ENCODE measurements at regions not wholly inside any gene's neighbourhood (a gene's known extent, or its start where the extent isn't known, plus 50 kb on each side); places are given as distances from the start of the nearest gene placed in this dataset.
"Not testable (repeated sequence)": the region's sequence is repeated elsewhere in the genome, so short reads cannot be mapped to it uniquely, and the experiment has no call there.

DNA sequence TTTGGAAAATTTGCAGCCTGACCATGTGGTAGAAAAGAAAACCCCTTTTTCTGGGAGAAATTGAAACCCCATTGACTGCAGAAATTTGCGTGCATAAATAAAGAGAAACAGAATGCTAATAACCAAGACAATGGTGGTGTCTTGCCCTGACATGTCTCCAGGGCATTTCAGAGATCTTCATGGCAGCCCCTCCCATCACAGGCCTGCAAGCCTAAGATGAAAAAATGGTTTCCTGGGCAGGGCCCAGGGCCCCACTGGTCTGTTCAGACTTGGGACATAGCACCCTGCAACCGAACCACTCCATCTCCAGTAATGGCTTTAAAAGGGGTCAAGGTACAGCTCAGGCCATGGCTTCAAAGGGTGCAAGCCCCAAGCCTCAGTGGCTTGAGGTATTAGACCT, 71.6 kb upstream of the SGIP1 start:
- no peak for DNase-seq

DNA sequence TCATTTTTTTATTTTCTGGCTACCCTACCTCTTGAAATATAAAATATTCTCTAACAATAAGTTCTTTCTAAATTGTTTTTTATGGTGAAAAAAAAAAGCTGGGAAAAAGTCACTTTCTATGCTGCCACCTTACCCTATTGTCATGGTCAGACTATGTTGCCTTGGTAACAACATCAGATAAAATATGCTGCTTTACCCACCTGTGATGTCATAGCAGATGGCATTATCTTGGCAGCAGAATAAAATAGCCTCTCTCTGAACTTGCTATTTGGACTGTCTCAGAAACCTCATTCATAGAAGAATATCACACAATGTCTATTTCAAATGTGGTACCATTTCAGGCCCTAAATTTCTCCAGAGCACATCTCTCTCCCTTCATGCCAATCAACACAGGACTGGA, 69.6 kb upstream of the SGIP1 start:
- DNase-seq = no peak

DNA sequence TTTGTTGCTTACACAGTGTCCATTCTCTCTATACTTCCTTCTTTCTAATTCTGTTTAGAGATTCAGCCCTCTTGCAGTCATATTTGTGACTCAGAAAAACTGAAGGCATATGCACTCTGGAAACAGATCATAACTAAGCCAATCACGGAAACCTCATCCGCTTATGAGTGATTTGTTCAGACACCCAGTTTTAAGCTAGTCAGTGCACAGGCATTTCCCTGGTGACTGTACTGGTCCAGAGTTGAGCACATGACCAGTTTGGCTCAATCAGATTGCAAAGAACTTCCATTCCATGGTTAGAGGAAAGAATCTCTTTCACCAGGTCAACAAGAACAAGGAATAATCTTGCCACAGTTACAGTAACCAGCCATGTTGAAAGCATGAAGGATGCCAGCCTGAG, 69.2 kb upstream of the SGIP1 start:
- DNase-seq = no peak

DNA sequence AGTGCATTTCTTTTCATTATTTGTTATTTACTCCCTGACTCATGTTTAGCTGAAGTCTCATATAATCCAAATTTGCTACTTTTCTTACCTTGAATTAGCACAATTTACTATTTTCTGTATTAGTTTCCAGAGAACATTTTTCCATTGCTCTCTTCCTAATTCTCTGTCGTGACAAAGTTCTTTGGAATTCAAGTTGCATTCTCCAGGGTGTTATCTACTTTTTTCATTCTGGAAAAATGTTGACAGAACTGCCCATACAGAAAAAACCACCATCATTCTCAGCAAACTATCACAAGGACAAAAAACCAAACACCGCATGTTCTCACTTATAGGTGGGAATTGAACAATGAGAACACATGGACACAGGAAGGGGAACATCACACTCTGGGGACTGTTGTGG, 67.3 kb upstream of the SGIP1 start:
- not testable (repeated sequence) for DNase-seq

DNA sequence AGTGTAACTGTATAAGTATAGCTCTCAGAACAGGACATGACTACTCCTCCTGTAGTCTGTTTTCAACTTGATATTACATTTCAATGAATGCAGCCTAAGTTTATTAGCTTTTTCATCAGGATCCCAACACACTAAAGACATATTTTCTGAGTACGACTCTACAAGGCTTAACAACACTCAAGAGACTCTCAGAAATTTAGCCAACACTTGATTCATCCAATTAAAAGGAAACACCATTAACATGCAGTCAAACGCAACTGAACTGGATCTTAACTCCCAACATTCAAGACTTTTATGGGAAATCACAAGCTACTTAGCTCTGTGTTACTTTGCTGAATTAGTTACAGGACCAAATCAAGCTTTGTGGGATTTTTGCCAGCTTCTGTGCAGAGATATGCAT, 65.2 kb upstream of the SGIP1 start:
- DNase-seq = no peak

DNA sequence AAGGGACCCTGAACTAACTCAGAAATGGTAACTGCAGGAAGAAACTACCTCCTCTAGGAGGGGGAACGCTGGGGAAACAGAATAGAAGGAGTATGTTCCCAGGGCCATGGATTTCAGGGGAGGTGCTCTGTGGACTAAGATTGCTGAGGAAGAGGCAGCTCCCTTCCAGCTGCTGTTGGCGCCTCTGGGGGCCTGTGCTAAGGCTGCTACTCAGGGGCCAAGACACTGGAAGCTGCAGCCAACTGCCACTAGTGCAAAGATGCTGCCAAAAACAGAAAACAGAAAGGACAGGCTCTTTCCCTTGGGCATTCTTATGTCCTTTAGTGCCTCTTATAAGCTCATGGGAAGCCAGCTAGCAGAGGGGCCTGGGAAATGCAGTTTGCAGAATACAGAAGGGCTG, 58.0 kb upstream of the SGIP1 start:
- DNase-seq = no peak

DNA sequence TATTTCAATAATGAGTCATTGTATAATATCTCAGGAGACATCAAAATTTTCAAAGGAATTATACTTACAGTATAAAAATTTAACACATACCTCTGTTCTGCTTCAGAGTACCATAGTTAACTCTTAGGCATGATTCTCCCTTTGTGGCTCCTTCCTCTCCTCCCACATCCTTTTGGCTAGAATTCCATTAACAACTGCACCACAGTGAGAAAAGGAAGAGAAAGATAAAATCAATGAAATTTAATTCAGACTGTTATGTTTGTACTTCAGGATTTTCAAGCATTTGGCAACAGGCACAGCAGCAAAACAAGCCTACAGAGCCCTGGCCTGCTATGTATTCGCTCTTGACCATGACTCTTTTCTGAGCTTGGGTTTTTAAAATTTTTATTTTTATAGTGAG, 57.2 kb upstream of the SGIP1 start:
- DNase-seq = no peak

DNA sequence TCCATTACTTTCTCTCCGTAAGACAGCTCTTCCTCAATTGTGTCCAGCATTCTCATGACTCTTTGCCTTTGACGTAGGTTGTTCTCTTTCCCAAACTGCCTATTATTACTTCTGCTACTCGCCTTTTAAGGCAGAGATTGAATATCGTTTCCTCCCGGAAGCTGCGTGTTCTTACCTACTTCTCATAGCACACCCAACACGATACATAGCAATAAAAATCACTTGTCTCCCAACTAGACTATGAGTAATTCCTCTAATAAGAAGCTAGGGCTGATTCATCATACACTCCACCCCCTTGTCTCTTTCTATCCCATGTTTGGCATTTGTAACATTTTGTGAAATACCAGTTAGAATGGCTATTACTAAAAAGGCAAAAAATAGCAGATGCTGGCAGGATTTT, 55.8 kb upstream of the SGIP1 start:
- no peak for DNase-seq

DNA sequence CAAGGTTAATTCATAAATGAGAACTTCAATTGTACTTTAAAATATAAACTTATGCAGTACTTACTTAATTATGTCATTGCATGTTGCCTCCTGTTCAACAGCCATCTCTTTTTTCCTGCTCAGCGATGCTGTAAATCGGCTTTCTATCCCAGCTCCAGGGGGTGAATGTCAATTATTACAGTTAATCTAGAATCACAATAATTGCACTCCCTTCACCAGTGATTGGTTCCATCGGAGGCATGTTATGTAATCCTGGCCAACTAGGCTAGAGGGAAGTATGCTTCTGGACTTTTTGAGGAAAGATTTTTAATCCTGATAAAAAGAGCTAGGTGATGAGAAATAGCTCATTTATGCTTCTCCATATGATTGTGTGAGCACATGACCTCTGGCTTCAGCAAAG, 53.8 kb upstream of the SGIP1 start:
- DNase-seq = no peak

DNA sequence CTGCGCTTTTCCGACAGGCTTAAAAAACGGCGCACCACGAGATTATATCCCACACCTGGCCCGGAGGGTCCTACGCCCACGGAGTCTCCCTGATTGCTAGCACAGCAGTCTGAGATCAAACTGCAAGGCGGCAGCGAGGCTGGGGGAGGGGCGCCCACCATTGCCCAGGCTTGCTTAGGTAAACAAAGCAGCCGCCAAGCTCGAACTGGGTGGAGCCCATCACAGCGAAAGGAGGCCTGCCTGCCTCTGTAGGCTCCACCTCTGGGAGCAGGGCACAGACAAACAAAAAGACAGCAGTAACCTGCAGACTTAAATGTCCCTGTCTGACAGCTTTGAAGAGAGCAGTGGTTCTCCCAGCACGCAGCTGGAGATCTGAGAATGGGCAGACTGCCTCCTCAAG, 52.7 kb upstream of the SGIP1 start:
- DNase-seq = not testable (repeated sequence)

All from activated CD4-positive, alpha-beta T cell treated with anti-CD3 and anti-CD28 coated beads, Interleukin-2, Interleukin-6, amounts not matched to agents 100 ng/mL and 50 ng/mL, durations not matched to agents 16 hours and 8 hours (primary cell).